ENCODE measurements at regions not wholly inside any gene's neighbourhood (a gene's known extent, or its start where the extent isn't known, plus 50 kb on each side); places are given as distances from the start of the nearest gene placed in this dataset.

DNA sequence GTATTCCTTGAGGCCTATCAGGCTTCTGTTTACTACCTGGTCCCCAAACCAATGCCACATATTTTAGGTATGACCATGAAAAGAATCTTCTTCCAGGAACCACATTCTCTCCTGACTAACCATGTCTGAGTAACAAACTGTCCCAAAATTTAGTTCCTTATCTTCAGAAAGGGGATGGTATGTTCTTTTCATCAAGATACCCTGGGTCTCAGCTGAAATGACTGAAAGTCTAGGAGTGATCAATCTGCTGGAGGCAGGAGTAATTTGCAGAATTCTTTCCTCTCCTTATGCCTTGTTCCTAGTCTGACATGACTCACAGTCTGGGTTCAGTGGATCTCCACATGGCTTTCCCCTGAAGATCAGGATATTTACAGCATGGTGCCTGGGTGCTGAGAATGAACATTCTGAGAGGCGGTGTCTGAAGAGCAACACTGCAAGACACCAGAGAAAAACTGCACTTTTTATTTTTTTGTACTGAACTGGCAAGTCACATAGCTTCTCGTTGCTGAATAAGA, 665.5 kb downstream of the TLL1 start:
- no peak overlapping the region for H2BK15ac ChIP-seq (ENCODE audit: low read depth, poor library complexity, severe bottlenecking)
- no peak overlapping the region for H2BK12ac ChIP-seq (ENCODE audit: low read length in 2 of 2)
- H3K23ac ChIP-seq (ENCODE audit: low read length in 2 of 2), result no peak overlapping the region
- no peaks in the 10 kb centered on the region for H3K9me3 ChIP-seq (ENCODE audit: control insufficient read depth, low read length)
- H3K4me2 ChIP-seq (ENCODE audit: low read length, poor library complexity, severe bottlenecking), result no peak overlapping the region
- no peak overlapping the region for H2AFZ ChIP-seq (ENCODE audit: low read depth, low read length)
- no peak overlapping the region for H4K91ac ChIP-seq (ENCODE audit: low read length)
- no peak for DNase-seq
- H3K4me3 ChIP-seq (ENCODE audit: insufficient read depth in 1 of 2, low read depth in 1 of 2, low read length in 2 of 2), result no peak overlapping the region
- no peaks in the 10 kb centered on the region for H3K36me3 ChIP-seq (ENCODE audit: control insufficient read depth in 1 of 2, insufficient read depth in 2 of 2, low read depth in 1 of 2, low read length in 2 of 2)
- H2BK5ac ChIP-seq (ENCODE audit: low read depth, low read length, poor library complexity, severe bottlenecking), result no peak overlapping the region
- no peaks in the 10 kb centered on the region for H3K79me1 ChIP-seq (replicated peaks; ENCODE audit: low read length, poor library complexity, severe bottlenecking)
- H3K18ac ChIP-seq (ENCODE audit: low read depth in 1 of 2, low read length in 2 of 2), result no peak overlapping the region
- no peak overlapping the region for H4K8ac ChIP-seq (ENCODE audit: low read length)
- no peak overlapping the region for H2AK5ac ChIP-seq (ENCODE audit: low read length, severe bottlenecking)
- H3K27me3 ChIP-seq (ENCODE audit: control insufficient read depth in 1 of 2, insufficient read depth in 1 of 2, low read length in 2 of 2), result no peaks in the 10 kb centered on the region
- WGBS, result 78% methylated on average over 2 of the region's 2 CpGs
- H3K4ac ChIP-seq (ENCODE audit: low read depth in 1 of 2, low read length in 2 of 2), result no peak overlapping the region
- no peak overlapping the region for H3K9ac ChIP-seq (ENCODE audit: low read length)
- H2BK120ac ChIP-seq (ENCODE audit: low read depth, low read length), result no peak overlapping the region
- H3K27ac ChIP-seq (ENCODE audit: low read length, poor library complexity, severe bottlenecking), result no peak overlapping the region
- no peaks in the 10 kb centered on the region for H3K4me1 ChIP-seq (ENCODE audit: control insufficient read depth, insufficient read depth, low read depth, low read length)
- no peak overlapping the region for H3K14ac ChIP-seq (ENCODE audit: low read length in 2 of 2)

DNA sequence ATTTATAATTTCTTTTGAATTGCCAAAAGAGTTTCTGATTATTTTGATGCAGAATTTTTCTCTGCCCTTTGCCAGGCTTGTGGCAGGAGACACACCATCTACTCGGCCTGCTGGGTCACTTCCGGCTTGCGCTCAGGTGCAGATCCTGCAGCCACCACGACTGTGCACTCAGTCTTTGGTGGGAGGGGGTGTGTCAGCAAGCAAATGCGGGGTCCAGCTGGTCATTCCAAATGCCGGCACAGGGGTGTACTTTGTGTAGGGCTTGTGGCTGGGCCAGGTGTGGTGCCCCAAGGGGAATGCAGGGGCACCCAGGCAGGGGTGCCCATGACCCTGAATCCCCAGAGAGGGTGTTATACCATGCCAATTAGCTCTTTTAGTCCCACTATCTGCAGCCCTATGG, 673.0 kb downstream of the TLL1 start:
- H3K4me1 ChIP-seq (ENCODE audit: control insufficient read depth, insufficient read depth, low read depth, low read length), result no peaks in the 10 kb centered on the region
- H3K4me3 ChIP-seq (ENCODE audit: insufficient read depth in 1 of 2, low read depth in 1 of 2, low read length in 2 of 2), result no peak overlapping the region
- no peak overlapping the region for H2BK120ac ChIP-seq (ENCODE audit: low read depth, low read length)
- no peak overlapping the region for H3K4ac ChIP-seq (ENCODE audit: low read depth in 1 of 2, low read length in 2 of 2)
- no peak overlapping the region for H4K8ac ChIP-seq (ENCODE audit: low read length)
- H3K9me3 ChIP-seq (ENCODE audit: control insufficient read depth, low read length), result no peaks in the 10 kb centered on the region
- no peak overlapping the region for H2BK15ac ChIP-seq (ENCODE audit: low read depth, poor library complexity, severe bottlenecking)
- H3K36me3 ChIP-seq (ENCODE audit: control insufficient read depth in 1 of 2, insufficient read depth in 2 of 2, low read depth in 1 of 2, low read length in 2 of 2), result no peaks in the 10 kb centered on the region
- WGBS, result 81% methylated on average over 6 of the region's 6 CpGs
- no peaks in the 10 kb centered on the region for H3K27me3 ChIP-seq (ENCODE audit: control insufficient read depth in 1 of 2, insufficient read depth in 1 of 2, low read length in 2 of 2)
- no peak overlapping the region for H3K4me2 ChIP-seq (ENCODE audit: low read length, poor library complexity, severe bottlenecking)
- H3K27ac ChIP-seq (ENCODE audit: low read length, poor library complexity, severe bottlenecking), result no peak overlapping the region
- DNase-seq, result no peak
- no peak overlapping the region for H3K23ac ChIP-seq (ENCODE audit: low read length in 2 of 2)
- no peak overlapping the region for H3K14ac ChIP-seq (ENCODE audit: low read length in 2 of 2)
- H4K91ac ChIP-seq (ENCODE audit: low read length), result no peak overlapping the region
- H2BK5ac ChIP-seq (ENCODE audit: low read depth, low read length, poor library complexity, severe bottlenecking), result no peak overlapping the region
- H2AFZ ChIP-seq (ENCODE audit: low read depth, low read length), result no peak overlapping the region
- H2AK5ac ChIP-seq (ENCODE audit: low read length, severe bottlenecking), result no peak overlapping the region
- H3K79me1 ChIP-seq (replicated peaks; ENCODE audit: low read length, poor library complexity, severe bottlenecking), result no peaks in the 10 kb centered on the region
- H2BK12ac ChIP-seq (ENCODE audit: low read length in 2 of 2), result no peak overlapping the region
- H3K9ac ChIP-seq (ENCODE audit: low read length), result no peak overlapping the region
- no peak overlapping the region for H3K18ac ChIP-seq (ENCODE audit: low read depth in 1 of 2, low read length in 2 of 2)

DNA sequence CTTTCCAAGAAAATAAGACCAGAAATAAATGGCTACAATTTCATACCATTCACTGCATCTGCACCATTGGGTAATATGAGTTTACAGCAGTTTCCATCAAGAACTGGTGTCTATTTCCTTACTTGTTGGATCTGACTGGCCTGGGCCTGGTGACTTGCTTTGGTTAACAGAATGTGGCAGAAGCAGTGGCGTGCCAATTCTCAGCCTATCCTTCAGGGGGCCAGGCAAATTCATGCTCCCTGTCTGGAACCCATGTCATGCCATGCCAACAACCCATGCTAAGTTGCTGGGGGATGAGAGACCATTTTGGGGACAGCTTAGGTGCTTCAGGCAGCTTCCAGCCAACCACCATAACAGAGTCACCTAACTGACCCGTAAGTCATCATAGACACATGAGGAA, 656.7 kb downstream of the SPOCK3 start:
- DNase-seq, result no peak
- H2AK5ac ChIP-seq (ENCODE audit: low read length, severe bottlenecking), result no peak overlapping the region
- 73% methylated on average over 1 of the region's 2 CpGs for WGBS

DNA sequence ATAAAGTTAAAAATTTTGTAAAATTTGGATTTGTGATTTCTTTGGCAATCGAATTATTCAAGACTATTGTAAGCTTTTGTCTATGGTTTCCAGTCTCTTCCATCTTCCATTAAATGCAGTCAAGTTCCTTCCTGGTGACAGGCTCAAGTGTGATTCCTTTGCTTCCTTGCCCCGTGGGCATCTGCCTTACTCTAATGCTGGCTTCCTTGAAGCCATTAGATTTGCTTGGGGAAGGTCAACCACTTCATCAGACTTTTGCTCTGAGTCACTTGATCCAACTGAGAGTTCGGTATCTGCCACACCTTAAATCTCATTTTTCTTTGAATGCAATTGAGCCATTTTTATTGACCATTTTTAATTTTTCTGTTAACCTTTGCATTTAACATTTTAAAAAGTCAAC, 648.8 kb downstream of the SPOCK3 start:
- Histone ChIP-seq H3K18ac (ENCODE audit: low read depth in 1 of 2, low read length in 2 of 2) (no peak overlapping the region), H4K8ac (ENCODE audit: low read length) (no peak overlapping the region), H3K79me1 (replicated peaks; ENCODE audit: low read length, poor library complexity, severe bottlenecking) (no peaks in the 10 kb centered on the region), H3K9ac (ENCODE audit: low read length) (no peak overlapping the region), H2AK5ac (ENCODE audit: low read length, severe bottlenecking) (no peak overlapping the region), H2BK120ac (ENCODE audit: low read depth, low read length) (no peak overlapping the region), H3K4me1 (ENCODE audit: control insufficient read depth, insufficient read depth, low read depth, low read length) (no peaks in the 10 kb centered on the region), H3K27me3 (ENCODE audit: control insufficient read depth in 1 of 2, insufficient read depth in 1 of 2, low read length in 2 of 2) (no peaks in the 10 kb centered on the region), H3K36me3 (ENCODE audit: control insufficient read depth in 1 of 2, insufficient read depth in 2 of 2, low read depth in 1 of 2, low read length in 2 of 2) (no peaks in the 10 kb centered on the region), H3K27ac (ENCODE audit: low read length, poor library complexity, severe bottlenecking) (no peak overlapping the region), H3K14ac (ENCODE audit: low read length in 2 of 2) (no peak overlapping the region), H2AFZ (ENCODE audit: low read depth, low read length) (no peak overlapping the region), H3K9me3 (ENCODE audit: control insufficient read depth, low read length) (no peaks in the 10 kb centered on the region), H4K91ac (ENCODE audit: low read length) (no peak overlapping the region), H3K4me3 (ENCODE audit: insufficient read depth in 1 of 2, low read depth in 1 of 2, low read length in 2 of 2) (no peak overlapping the region), H3K4me2 (ENCODE audit: low read length, poor library complexity, severe bottlenecking) (no peak overlapping the region), H2BK5ac (ENCODE audit: low read depth, low read length, poor library complexity, severe bottlenecking) (no peak overlapping the region), H3K23ac (ENCODE audit: low read length in 2 of 2) (no peak overlapping the region), H2BK12ac (ENCODE audit: low read length in 2 of 2) (no peak overlapping the region), H3K4ac (ENCODE audit: low read depth in 1 of 2, low read length in 2 of 2) (no peak overlapping the region), H2BK15ac (ENCODE audit: low read depth, poor library complexity, severe bottlenecking) (no peak overlapping the region)
- 66% methylated on average over 3 of the region's 3 CpGs for WGBS
- DNase-seq, result no peak

More for the DNA sequence above, 656.7 kb downstream of the SPOCK3 start:
- H3K4ac ChIP-seq (ENCODE audit: low read depth in 1 of 2, low read length in 2 of 2), result no peak overlapping the region
- H4K91ac ChIP-seq (ENCODE audit: low read length), result no peak overlapping the region
- no peak overlapping the region for H3K4me2 ChIP-seq (ENCODE audit: low read length, poor library complexity, severe bottlenecking)
- H2BK5ac ChIP-seq (ENCODE audit: low read depth, low read length, poor library complexity, severe bottlenecking), result no peak overlapping the region
- no peak overlapping the region for H3K23ac ChIP-seq (ENCODE audit: low read length in 2 of 2)
- no peak overlapping the region for H2AFZ ChIP-seq (ENCODE audit: low read depth, low read length)
- no peak overlapping the region for H3K4me3 ChIP-seq (ENCODE audit: insufficient read depth in 1 of 2, low read depth in 1 of 2, low read length in 2 of 2)
- no peaks in the 10 kb centered on the region for H3K9me3 ChIP-seq (ENCODE audit: control insufficient read depth, low read length)
- no peak overlapping the region for H3K14ac ChIP-seq (ENCODE audit: low read length in 2 of 2)
- no peak overlapping the region for H4K8ac ChIP-seq (ENCODE audit: low read length)
- no peaks in the 10 kb centered on the region for H3K27me3 ChIP-seq (ENCODE audit: control insufficient read depth in 1 of 2, insufficient read depth in 1 of 2, low read length in 2 of 2)
- H3K27ac ChIP-seq (ENCODE audit: low read length, poor library complexity, severe bottlenecking), result no peak overlapping the region
- H2BK15ac ChIP-seq (ENCODE audit: low read depth, poor library complexity, severe bottlenecking), result no peak overlapping the region
- no peak overlapping the region for H3K18ac ChIP-seq (ENCODE audit: low read depth in 1 of 2, low read length in 2 of 2)
- H3K4me1 ChIP-seq (ENCODE audit: control insufficient read depth, insufficient read depth, low read depth, low read length), result no peaks in the 10 kb centered on the region
- H3K36me3 ChIP-seq (ENCODE audit: control insufficient read depth in 1 of 2, insufficient read depth in 2 of 2, low read depth in 1 of 2, low read length in 2 of 2), result no peaks in the 10 kb centered on the region
- no peak overlapping the region for H2BK12ac ChIP-seq (ENCODE audit: low read length in 2 of 2)
- H3K9ac ChIP-seq (ENCODE audit: low read length), result no peak overlapping the region
- H3K79me1 ChIP-seq (replicated peaks; ENCODE audit: low read length, poor library complexity, severe bottlenecking), result no peaks in the 10 kb centered on the region
- no peak overlapping the region for H2BK120ac ChIP-seq (ENCODE audit: low read depth, low read length)
